GM21447 (cell line): ENCODE measurements at regions not wholly inside any gene's neighbourhood (a gene's known extent, or its start where the extent isn't known, plus 50 kb on each side); places are given as distances from the start of the nearest gene placed in this dataset.
"Not testable (repeated sequence)": the region's sequence is repeated elsewhere in the genome, so short reads cannot be mapped to it uniquely, and the experiment has no call there.

ENCODE experiments used
- ATAC-seq: cut with Tn5 transposase; IDR thresholded peaks from one replicate; pipeline ENCODE4 v1.9.1; 2021; ENCODE audit not compliant: unreplicated experiment

GRCh38 chr10:94219829-94220228, 142.9 kb downstream of the NOC3L start:
- no peak for ATAC-seq

GRCh38 chr10:94220717-94221116, 142.0 kb downstream of the NOC3L start:
- ATAC-seq = no peak

GRCh38 chr10:94223702-94224370, 138.9 kb downstream of the NOC3L start:
- ATAC-seq = no peak

GRCh38 chr10:94224656-94225055, 138.1 kb downstream of the NOC3L start:
- no peak for ATAC-seq

- no peak for ATAC-seq
These were observed 137.2 kb downstream of the NOC3L start for GRCh38 chr10:94225589-94225988.

GRCh38 chr10:94230134-94230785, 132.5 kb downstream of the NOC3L start:
- no peak for ATAC-seq

GRCh38 chr10:94232711-94233383, 129.9 kb downstream of the NOC3L start:
- no peak for ATAC-seq

- ATAC-seq = no peak
These were observed 127.3 kb downstream of the NOC3L start for GRCh38 chr10:94235461-94235860.

GRCh38 chr10:94238006-94238617, 124.6 kb downstream of the NOC3L start:
- ATAC-seq = no peak

GRCh38 chr10:94239696-94240095, 123.0 kb downstream of the NOC3L start:
- ATAC-seq = no peak

- ATAC-seq = no peak
These were observed 122.2 kb downstream of the NOC3L start for GRCh38 chr10:94240491-94240890.

GRCh38 chr10:94240901-94241300, 121.8 kb downstream of the NOC3L start:
- ATAC-seq = no peak

GRCh38 chr10:94251098-94251497, 111.6 kb downstream of the NOC3L start:
- no peak for ATAC-seq

- no peak for ATAC-seq
These were observed 111.2 kb downstream of the NOC3L start for GRCh38 chr10:94251568-94251967.

- ATAC-seq = not testable (repeated sequence)
These were observed 105.3 kb downstream of the NOC3L start for GRCh38 chr10:94257407-94257806.

GRCh38 chr10:94260455-94260854, 102.3 kb downstream of the NOC3L start:
- ATAC-seq = no peak

- ATAC-seq = no peak
These were observed 98.7 kb downstream of the NOC3L start for GRCh38 chr10:94264085-94264484.

GRCh38 chr10:94266091-94266490, 96.6 kb downstream of the NOC3L start:
- no peak for ATAC-seq

GRCh38 chr10:94268652-94269051, 94.1 kb downstream of the NOC3L start:
- no peak for ATAC-seq

GRCh38 chr10:94274142-94274787, 88.5 kb downstream of the NOC3L start:
- no peak for ATAC-seq

GRCh38 chr10:94276140-94276539, 86.6 kb downstream of the NOC3L start:
- ATAC-seq = no peak
